ENCODE measurements at regions not wholly inside any gene's neighbourhood (a gene's known extent, or its start where the extent isn't known, plus 50 kb on each side); places are given as distances from the start of the nearest gene placed in this dataset.
"Not testable (repeated sequence)": the region's sequence is repeated elsewhere in the genome, so short reads cannot be mapped to it uniquely, and the experiment has no call there.

- H3K9me3 ChIP-seq, result peaks cover 3% of the 10 kb centered on the region
- no peak overlapping the region for H3K27ac ChIP-seq
- TF ChIP-seq, protein P1, sequence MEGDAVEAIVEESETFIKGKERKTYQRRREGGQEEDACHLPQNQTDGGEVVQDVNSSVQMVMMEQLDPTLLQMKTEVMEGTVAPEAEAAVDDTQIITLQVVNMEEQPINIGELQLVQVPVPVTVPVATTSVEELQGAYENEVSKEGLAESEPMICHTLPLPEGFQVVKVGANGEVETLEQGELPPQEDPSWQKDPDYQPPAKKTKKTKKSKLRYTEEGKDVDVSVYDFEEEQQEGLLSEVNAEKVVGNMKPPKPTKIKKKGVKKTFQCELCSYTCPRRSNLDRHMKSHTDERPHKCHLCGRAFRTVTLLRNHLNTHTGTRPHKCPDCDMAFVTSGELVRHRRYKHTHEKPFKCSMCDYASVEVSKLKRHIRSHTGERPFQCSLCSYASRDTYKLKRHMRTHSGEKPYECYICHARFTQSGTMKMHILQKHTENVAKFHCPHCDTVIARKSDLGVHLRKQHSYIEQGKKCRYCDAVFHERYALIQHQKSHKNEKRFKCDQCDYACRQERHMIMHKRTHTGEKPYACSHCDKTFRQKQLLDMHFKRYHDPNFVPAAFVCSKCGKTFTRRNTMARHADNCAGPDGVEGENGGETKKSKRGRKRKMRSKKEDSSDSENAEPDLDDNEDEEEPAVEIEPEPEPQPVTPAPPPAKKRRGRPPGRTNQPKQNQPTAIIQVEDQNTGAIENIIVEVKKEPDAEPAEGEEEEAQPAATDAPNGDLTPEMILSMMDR (IDR thresholded peaks at IDR 0.05), result no peak
- no peaks in the 10 kb centered on the region for H3K27me3 ChIP-seq (ENCODE audit: low read depth)
- intact Hi-C loops (cut with DNase I), result no loop called here
- DNase-seq, result no peak
- no peaks in the 10 kb centered on the region for H3K36me3 ChIP-seq
- H3K4me1 ChIP-seq, result no peaks in the 10 kb centered on the region
- peak in 1 of 2 donors; percentile 10 for ATAC-seq
- no peak overlapping the region for H3K4me3 ChIP-seq
Observed at GRCh38 chr16:35574454-35575431, 2115.3 kb downstream of the TP53TG3F start.

DNA sequence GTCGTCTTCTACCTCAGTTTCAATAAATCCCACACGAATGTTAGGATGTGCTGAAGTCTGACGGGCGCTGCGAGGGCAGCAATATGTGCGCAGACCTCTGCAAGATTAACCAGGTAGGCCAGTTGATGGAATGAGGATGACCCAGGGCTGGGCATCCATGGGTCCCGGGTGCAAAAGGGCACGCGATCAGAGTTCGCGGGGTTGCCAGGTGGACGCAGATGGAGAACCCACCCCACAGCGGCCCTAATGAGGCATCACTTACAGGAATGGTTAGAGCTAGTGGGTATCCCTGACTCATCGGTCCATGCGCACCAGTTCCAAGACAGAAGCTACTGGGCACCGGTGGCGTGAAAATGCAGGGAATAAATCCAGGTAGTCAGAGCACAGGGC lies 2116.0 kb downstream of the TP53TG3F start:
- Histone ChIP-seq H3K4me1 (no peaks in the 10 kb centered on the region), H3K9me3 (peaks cover 8% of the 10 kb centered on the region), H3K27ac (no peak overlapping the region), H3K27me3 (ENCODE audit: low read depth) (no peaks in the 10 kb centered on the region), H3K4me3 (no peak overlapping the region), H3K36me3 (no peaks in the 10 kb centered on the region)
- TF ChIP-seq, protein P1 (IDR thresholded peaks at IDR 0.05), result no peak
- ATAC-seq (no peak), DNase-seq (no peak)
- intact Hi-C loops (cut with DNase I), result no loop called here

GRCh38 chr16:35585411-35585810 lies 2126.0 kb downstream of the TP53TG3F start:
- Histone ChIP-seq H3K27me3 (ENCODE audit: low read depth) (no peaks in the 10 kb centered on the region), H3K9me3 (no peaks in the 10 kb centered on the region), H3K36me3 (no peaks in the 10 kb centered on the region), H3K27ac (no peak overlapping the region), H3K4me3 (no peak overlapping the region), H3K4me1 (no peaks in the 10 kb centered on the region)
- DNase-seq, result no peak
- no peak for ATAC-seq
- TF ChIP-seq, protein P1 (IDR thresholded peaks at IDR 0.05), result no peak
- intact Hi-C loops (cut with DNase I), result no loop called here

GRCh38 chr16:35590913-35591312 lies 2131.5 kb downstream of the TP53TG3F start:
- H3K4me1 ChIP-seq; H3K9me3 ChIP-seq; H3K4me3 ChIP-seq; intact Hi-C loops (cut with DNase I); ATAC-seq; DNase-seq; H3K36me3 ChIP-seq; H3K27ac ChIP-seq; H3K27me3 ChIP-seq (ENCODE audit: low read depth): not testable (repeated sequence)

DNA sequence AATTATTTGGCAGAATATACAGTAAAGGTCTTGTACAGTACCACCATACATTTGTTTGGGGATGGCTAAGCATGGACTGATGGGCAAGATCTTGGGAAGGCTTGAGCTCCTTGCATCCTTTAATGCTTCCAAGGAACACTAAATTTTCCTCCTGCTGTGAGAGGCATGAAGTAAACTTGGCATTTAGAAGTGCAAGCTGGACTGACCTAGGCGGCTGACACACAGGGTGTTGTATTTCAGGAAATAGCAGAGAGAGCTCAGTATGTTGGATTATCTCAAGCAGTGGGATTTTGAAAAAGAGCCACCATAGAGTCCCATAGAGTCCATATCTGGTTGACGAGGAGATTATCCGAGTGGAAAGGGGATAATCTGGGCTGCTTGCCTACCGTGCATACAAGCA lies 2137.1 kb downstream of the TP53TG3F start:
- ATAC-seq (no peak), DNase-seq (no peak)
- H3K27ac ChIP-seq, result no peak overlapping the region
- no peaks in the 10 kb centered on the region for H3K9me3 ChIP-seq
- TF ChIP-seq, protein P1 (IDR thresholded peaks at IDR 0.05), result no peak
- no peaks in the 10 kb centered on the region for H3K27me3 ChIP-seq (ENCODE audit: low read depth)
- no peaks in the 10 kb centered on the region for H3K4me1 ChIP-seq
- H3K4me3 ChIP-seq, result no peak overlapping the region
- H3K36me3 ChIP-seq, result no peaks in the 10 kb centered on the region
- intact Hi-C loops (cut with DNase I), result no loop called here

DNA sequence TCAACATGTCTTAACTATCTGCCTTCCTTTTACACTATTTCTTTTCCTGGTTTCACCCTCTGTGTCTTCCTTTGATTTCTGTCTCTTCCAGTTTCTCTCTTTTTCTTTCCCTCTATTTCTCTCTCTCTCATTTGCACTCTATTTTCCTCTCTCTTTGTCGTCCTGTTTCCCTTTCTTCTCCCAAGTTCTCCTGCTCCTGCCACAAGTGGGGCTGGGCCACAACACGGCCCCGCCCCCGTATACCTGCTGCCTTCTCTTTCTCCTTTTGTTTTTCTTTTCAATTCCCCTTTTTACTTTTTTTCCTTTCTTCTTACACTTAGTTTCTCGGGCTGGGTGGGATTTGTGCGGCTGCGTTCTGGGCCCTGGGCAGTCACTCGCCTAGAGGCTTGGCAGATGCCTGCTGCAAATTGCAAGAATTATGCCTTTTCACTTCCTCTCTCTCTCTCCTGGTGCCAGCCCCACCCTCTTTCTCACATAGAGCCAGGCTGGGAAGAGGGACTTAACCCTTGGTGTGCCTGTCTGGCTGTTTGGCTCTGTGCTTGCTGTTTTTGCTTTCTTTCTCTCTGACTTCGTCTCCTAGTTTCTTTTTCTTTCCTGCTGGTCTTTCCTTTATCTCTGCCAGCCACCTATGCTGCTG lies 2139.4 kb downstream of the TP53TG3F start:
- intact Hi-C loops (cut with DNase I), result no loop called here
- no peaks in the 10 kb centered on the region for H3K9me3 ChIP-seq
- H3K27ac ChIP-seq, result no peak overlapping the region
- H3K36me3 ChIP-seq, result no peaks in the 10 kb centered on the region
- no peaks in the 10 kb centered on the region for H3K27me3 ChIP-seq (ENCODE audit: low read depth)
- TF ChIP-seq, protein P1 (IDR thresholded peaks at IDR 0.05), result no peak
- no peak overlapping the region for H3K4me3 ChIP-seq
- no peak for ATAC-seq
- no peaks in the 10 kb centered on the region for H3K4me1 ChIP-seq
- DNase-seq, result no peak

Measured in lower lobe of right lung (tissue), 2 donors.